H1 (cell line): ENCODE measurements at regions not wholly inside any gene's neighbourhood (a gene's known extent, or its start where the extent isn't known, plus 50 kb on each side); places are given as distances from the start of the nearest gene placed in this dataset.

ENCODE experiments used
- CTCF ChIA-PET: fragments of 300-600 bp; sonication (Branson Sonifier 250); formaldehyde crosslinking; loops from one replicate; lab custom pipeline; 2021; ENCODE audit not compliant: partially characterized antibody; lab: Charles Lee
- POLR2A ChIA-PET: fragments of 300-600 bp; sonication (Branson Sonifier 250); formaldehyde crosslinking; loops from one replicate; lab custom pipeline; 2021; ENCODE audit warnings: inconsistent platforms; ENCODE audit not compliant: partially characterized antibody; lab: Charles Lee
- DNase-seq, 2 experiments: peaks; one replicate each; pipeline versions ENCODE4 v3.0.0 to v3.0.0-alpha.2; 2010 to 2022; ENCODE audit warnings: low spot score in 2 of 2, low read depth in 1 of 2, mixed read lengths in 1 of 2
- FAIRE-seq: peaks from 2 replicates; lab custom pipeline; 2011; peaks lifted over from hg19 to GRCh38; lab: Jason Lieb, UNC
- H2AFZ ChIP-seq: 2 replicates; pipeline ENCODE4 v1.8.1; 2012; ENCODE audit warnings: low read length, inconsistent platforms
- H2AK5ac ChIP-seq: 2 replicates; pipeline ENCODE4 v1.6.1; 2013; ENCODE audit warnings: low read depth, low read length
- H2BK120ac ChIP-seq: replicated peaks from 2 replicates; pipeline ENCODE3; 2013; ENCODE audit warnings: low read depth, low read length, inconsistent platforms
- H2BK12ac ChIP-seq: 2 replicates; pipeline ENCODE4 v1.6.1; 2013; ENCODE audit warnings: low read depth, low read length
- H2BK15ac ChIP-seq: 2 replicates; pipeline ENCODE4 v1.6.1; 2013; ENCODE audit warnings: low read length
- H2BK20ac ChIP-seq: 2 replicates; pipeline ENCODE4 v1.6.1; 2013; ENCODE audit warnings: low read length
- H2BK5ac ChIP-seq: 2 replicates; pipeline ENCODE4 v1.6.1; 2013; ENCODE audit warnings: low read depth, low read length
- H3K14ac ChIP-seq: 2 replicates; pipeline ENCODE4 v1.6.1; 2013; ENCODE audit warnings: inconsistent platforms; ENCODE audit not compliant: insufficient read length
- H3K18ac ChIP-seq: 2 replicates; pipeline ENCODE4 v1.6.1; 2013; ENCODE audit warnings: low read length; ENCODE audit errors: extremely low read depth
- H3K23ac ChIP-seq: 2 replicates; pipeline ENCODE4 v1.6.1; 2013; ENCODE audit warnings: inconsistent platforms; ENCODE audit not compliant: insufficient read length
- H3K23me2 ChIP-seq: 2 replicates; pipeline ENCODE4 v1.6.1; 2013; ENCODE audit warnings: low read depth, low read length
- H3K27ac ChIP-seq: 2 replicates; pipeline ENCODE4 v1.6.1; 2011; ENCODE audit warnings: low read depth, low read length, inconsistent platforms
- H3K27me3 ChIP-seq, 4 experiments: replicated peaks in 1 of 4; 1 replicate in 1 of 4; 2 replicates in 3 of 4; pipeline versions ENCODE4 v1.6.1 to v1.8.1; 2011 to 2013; ENCODE audit warnings: low read length in 3 of 4, mild to moderate bottlenecking in 3 of 4, inconsistent platforms in 2 of 4, mixed read lengths in 2 of 4, moderate library complexity in 1 of 4; ENCODE audit not compliant: control insufficient read depth in 3 of 4, insufficient read depth in 3 of 4; ENCODE audit errors: extremely low read depth in 1 of 4
- H3K36me3 ChIP-seq, 4 experiments: 2 replicates each; pipeline versions ENCODE4 v1.6.1 to v1.8.1; 2011 to 2013; ENCODE audit warnings: mild to moderate bottlenecking in 4 of 4, low read length in 3 of 4, moderate library complexity in 2 of 4, control low read depth in 1 of 4, inconsistent platforms in 1 of 4; ENCODE audit not compliant: insufficient read depth in 4 of 4, control insufficient read depth in 2 of 4
- H3K4ac ChIP-seq: replicated peaks from 2 replicates; pipeline ENCODE3; 2013; ENCODE audit warnings: low read length, low read depth, mixed read lengths, inconsistent platforms; ENCODE audit not compliant: insufficient read length
- H3K4me1 ChIP-seq, 4 experiments: replicated peaks in 1 of 4; 1 replicate in 1 of 4; 2 replicates in 3 of 4; pipeline versions ENCODE4 v1.6.1 to v1.8.1; 2011 to 2013; ENCODE audit warnings: low read length in 3 of 4, inconsistent platforms in 2 of 4, mixed read lengths in 1 of 4; ENCODE audit not compliant: insufficient read depth in 4 of 4, control insufficient read depth in 3 of 4
- H3K4me2 ChIP-seq, 2 experiments: 2 replicates each; pipeline versions ENCODE4 v1.6.1 to v1.8.1; 2011 to 2013; ENCODE audit warnings: low read depth in 2 of 2, low read length in 2 of 2, control low read depth in 1 of 2, inconsistent platforms in 1 of 2, mild to moderate bottlenecking in 1 of 2; ENCODE audit not compliant: insufficient read depth in 1 of 2
- H3K4me3 ChIP-seq, 4 experiments: fragments of 200-600, 300-600 bp in 1 of 4; sonication (generic), shearing (Covaris generic), sonication (Bioruptor Twin) in 1 of 4; 2 replicates each; pipeline versions ENCODE4 v1.5.1 to v1.8.1; 2011 to 2016; ENCODE audit warnings: low read length in 4 of 4, low read depth in 3 of 4, control low read depth in 2 of 4, inconsistent platforms in 2 of 4, mild to moderate bottlenecking in 2 of 4, mixed read lengths in 1 of 4, moderate library complexity in 1 of 4; ENCODE audit not compliant: insufficient read depth in 2 of 4; ENCODE audit errors: extremely low read depth in 1 of 4
- H3K56ac ChIP-seq: replicated peaks from 2 replicates; pipeline ENCODE3; 2013; ENCODE audit warnings: low read depth, mild to moderate bottlenecking, mixed read lengths, low read length, inconsistent platforms; ENCODE audit not compliant: insufficient read length
- H3K79me1 ChIP-seq: 2 replicates; pipeline ENCODE4 v1.6.1; 2013; ENCODE audit warnings: low read depth, low read length, control low read depth
- H3K79me2 ChIP-seq, 2 experiments: 2 replicates each; pipeline versions ENCODE4 v1.6.1 to v1.8.1; 2012 to 2013; ENCODE audit warnings: low read length in 2 of 2, mild to moderate bottlenecking in 2 of 2, inconsistent platforms in 1 of 2; ENCODE audit not compliant: insufficient read depth in 2 of 2, control insufficient read depth in 1 of 2
- H3K9ac ChIP-seq, 4 experiments: replicated peaks in 1 of 4; 1 replicate in 1 of 4; 2 replicates in 3 of 4; pipeline versions ENCODE4 v1.6.1 to v1.8.1; 2011 to 2013; ENCODE audit warnings: low read depth in 3 of 4, low read length in 3 of 4, control low read depth in 2 of 4, mild to moderate bottlenecking in 2 of 4, moderate library complexity in 2 of 4, inconsistent platforms in 1 of 4; ENCODE audit errors: extremely low read depth in 1 of 4
- H3K9me3 ChIP-seq, 2 experiments: 2 replicates each; pipeline versions ENCODE4 v1.6.1 to v1.8.1; 2012 to 2013; ENCODE audit warnings: mild to moderate bottlenecking in 2 of 2, moderate library complexity in 2 of 2, control low read depth in 1 of 2, inconsistent platforms in 1 of 2, low read depth in 1 of 2, low read length in 1 of 2, mixed read lengths in 1 of 2; ENCODE audit not compliant: insufficient read depth in 2 of 2
- H4K20me1 ChIP-seq, 2 experiments: replicated peaks in 1 of 2; 2 replicates each; pipeline versions ENCODE3 to v1.8.1; 2011 to 2013; ENCODE audit warnings: inconsistent platforms in 2 of 2, low read length in 2 of 2, mild to moderate bottlenecking in 1 of 2; ENCODE audit not compliant: insufficient read depth in 2 of 2, control insufficient read depth in 1 of 2
- H4K5ac ChIP-seq: 2 replicates; pipeline ENCODE4 v1.6.1; 2013; ENCODE audit warnings: low read length, low read depth, mixed read lengths, inconsistent platforms; ENCODE audit not compliant: insufficient read length
- H4K8ac ChIP-seq: 2 replicates; pipeline ENCODE4 v1.8.0; 2013; ENCODE audit warnings: mild to moderate bottlenecking, moderate library complexity, low read length, inconsistent platforms; ENCODE audit not compliant: insufficient read depth; ENCODE audit errors: extremely low read depth
- H4K91ac ChIP-seq: replicated peaks from 2 replicates; pipeline ENCODE3; 2013; ENCODE audit warnings: low read length, mixed read lengths, inconsistent platforms; ENCODE audit not compliant: insufficient read length
- ATF3 ChIP-seq: IDR thresholded peaks from 2 replicates; pipeline ENCODE4 v1.6.1; 2011; ENCODE audit warnings: low read depth, mild to moderate bottlenecking, low read length; ENCODE audit not compliant: insufficient read depth
- CTBP2 ChIP-seq: IDR thresholded peaks from 2 replicates; pipeline ENCODE4 v1.7.0; 2011; ENCODE audit warnings: borderline replicate concordance, mild to moderate bottlenecking, moderate library complexity, mixed read lengths, low read length; ENCODE audit not compliant: insufficient read depth, insufficient read length
- EZH2 ChIP-seq: fragments of 200-600 bp; sonication (generic); IDR thresholded peaks from 2 replicates; pipeline ENCODE4 v1.7.1; 2012; ENCODE audit warnings: low read depth, mild to moderate bottlenecking, moderate library complexity, low read length, inconsistent platforms; ENCODE audit not compliant: severe bottlenecking
- FOSL1 ChIP-seq: IDR thresholded peaks from 2 replicates; pipeline ENCODE4 v1.6.1; 2011; ENCODE audit warnings: mild to moderate bottlenecking, low read depth, low read length, moderate library complexity; ENCODE audit not compliant: insufficient read depth
- HDAC6 ChIP-seq: IDR thresholded peaks from one replicate; pipeline ENCODE4 v1.7.1; 2012; ENCODE audit warnings: low read depth, mild to moderate bottlenecking, inconsistent platforms, low read length, moderate library complexity
- KDM1A ChIP-seq: fragments of 200-600, 300-600 bp; sonication (generic); IDR thresholded peaks from 2 replicates; pipeline ENCODE4 v1.7.1; 2016; ENCODE audit warnings: mild to moderate bottlenecking, low read length, borderline replicate concordance
- POLR2A ChIP-seq, 2 experiments: IDR thresholded peaks; 1 replicate in 1 of 2; 2 replicates in 1 of 2; pipeline ENCODE4 v1.6.1; 2011; ENCODE audit warnings: low read depth in 2 of 2, low read length in 2 of 2, mild to moderate bottlenecking in 2 of 2; ENCODE audit errors: control extremely low read depth in 1 of 2
- POLR2AphosphoS5 ChIP-seq: IDR thresholded peaks from 2 replicates; pipeline ENCODE4 v1.6.1; 2011; ENCODE audit warnings: low read depth, low read length
- SP4 ChIP-seq: IDR thresholded peaks from 2 replicates; pipeline ENCODE4 v1.6.1; 2012; ENCODE audit warnings: low read length, inconsistent platforms
- SRF ChIP-seq: IDR thresholded peaks from 2 replicates; pipeline ENCODE4 v1.6.1; 2011; ENCODE audit warnings: mild to moderate bottlenecking, low read depth, low read length, moderate library complexity
- TBP ChIP-seq: IDR thresholded peaks from 2 replicates; pipeline ENCODE4 v1.6.1; 2011; ENCODE audit warnings: low read depth, low read length, improper control_type of control experiment
- TEAD4 ChIP-seq: IDR thresholded peaks from 2 replicates; pipeline ENCODE4 v1.6.1; 2012; ENCODE audit warnings: low read depth, low read length, inconsistent platforms, mixed read lengths
- WGBS, 2 experiments: shearing (Covaris generic) in 1 of 2; methylation state at CpG; one replicate each; pipeline versions ENCODE4 v1.1.6 to v1.1.7; 2013 to 2015; ENCODE audit warnings: low lambda C conversion rate in 2 of 2, mixed read lengths in 2 of 2, inconsistent platforms in 1 of 2, low coverage in 1 of 2, missing lambda C conversion rate in 1 of 2; ENCODE audit not compliant: insufficient replicate concordance in 2 of 2, insufficient coverage in 1 of 2, insufficient read length in 1 of 2; ENCODE audit errors: extremely low coverage in 1 of 2, missing lambda C conversion rate in 1 of 2; 5-methylcytosine and 5-hydroxymethylcytosine counted together

DNA sequence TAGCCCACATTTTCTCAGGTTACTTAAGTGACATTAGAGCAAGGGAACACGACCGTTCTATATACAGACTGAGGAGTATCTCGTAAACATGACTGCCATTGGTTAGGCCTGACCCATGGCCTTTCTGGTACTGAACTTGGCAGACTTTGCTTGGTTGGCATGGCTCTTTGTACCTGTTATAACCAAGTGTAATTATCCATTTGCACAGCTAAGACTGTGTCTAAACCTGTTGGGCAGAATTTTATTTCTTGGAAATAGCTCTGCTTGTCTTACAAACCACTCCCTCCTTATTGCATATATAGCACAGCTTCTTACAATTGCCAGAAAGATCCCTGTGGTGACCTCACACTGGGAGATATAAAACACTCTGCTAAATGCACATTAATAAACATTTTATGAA lies 106.9 kb downstream of the P2RY1 start:
- H4K91ac ChIP-seq, result no peak overlapping the region
- H2BK15ac ChIP-seq, result no peak overlapping the region; the same call in 1 of the 2 replicates
- H3K14ac ChIP-seq, result no peak overlapping the region
- no peaks in the 10 kb centered on the region for H3K36me3 ChIP-seq
- no peak overlapping the region for H2BK120ac ChIP-seq
- H3K23me2 ChIP-seq, result no peaks in the 10 kb centered on the region; the same call in 1 of the 2 replicates
- DNase-seq, result no peak
- no peaks in the 10 kb centered on the region for H3K9me3 ChIP-seq
- H4K20me1 ChIP-seq, result no peaks in the 10 kb centered on the region
- H4K8ac ChIP-seq, result no peak overlapping the region
- no peak overlapping the region for H3K56ac ChIP-seq
- H3K27ac ChIP-seq, result no peak overlapping the region
- no peak overlapping the region for H3K18ac ChIP-seq
- H3K79me1 ChIP-seq, result no peaks in the 10 kb centered on the region
- H3K4me3 ChIP-seq, result no peak overlapping the region
- CTCF ChIA-PET, result no interaction called here
- no peak overlapping the region for H2AK5ac ChIP-seq
- H3K9ac ChIP-seq, result no peak overlapping the region
- H3K79me2 ChIP-seq, result no peaks in the 10 kb centered on the region
- POLR2A ChIA-PET, result no interaction called here
- no peak overlapping the region for H4K5ac ChIP-seq
- no peak overlapping the region for H3K4me2 ChIP-seq
- H3K27me3 ChIP-seq, result no peaks in the 10 kb centered on the region
- H3K4ac ChIP-seq, result no peak overlapping the region
- H3K4me1 ChIP-seq, result peaks cover 0 to 3% (median 1%) of the 10 kb centered on the region in 4 experiments; a peak in 1 of 7 replicates
- H2BK20ac ChIP-seq, result no peak overlapping the region
- no peak overlapping the region for H2AFZ ChIP-seq
- no peak for FAIRE-seq
- H3K23ac ChIP-seq, result no peak overlapping the region
- no peak overlapping the region; the same call in 1 of the 2 replicates for H2BK12ac ChIP-seq
- H2BK5ac ChIP-seq, result no peak overlapping the region
- 98% methylated on average over 3 of the region's 3 CpGs; no CpG with 5 or more reads in 1 of the 2 experiments for WGBS, 2 experiments
- TF ChIP-seq TEAD4 (no peak), TBP (no peak), CTBP2 (no peak), HDAC6 (no peak), EZH2 (no peak), KDM1A (no peak), SP4 (no peak), SRF (no peak), ATF3 (no peak), FOSL1 (no peak), POLR2A (IDR thresholded peaks at IDR 0.05; ENCODE audit: control extremely low read depth in 1 of 2, low read depth in 2 of 2, low read length in 2 of 2) (no peak), POLR2AphosphoS5 (no peak)
